ENCODE measurements at regions not wholly inside any gene's neighbourhood (a gene's known extent, or its start where the extent isn't known, plus 50 kb on each side); places are given as distances from the start of the nearest gene placed in this dataset.
A peak's percentile ranks its signal among the peaks of the same experiment; 100 is the strongest.

GRCh38 chr12:4141348-4142270 lies 132.0 kb upstream of the CCND2 start (continued):
- TF ChIP-seq ZNF687 (IDR thresholded peaks at IDR 0.05) (peak; percentile 48; the same call in 1 of the 2 replicates), RAD51 (IDR thresholded peaks at IDR 0.05) (no peak), TBL1XR1 (IDR thresholded peaks at IDR 0.05; ENCODE audit: low read depth, low read length) (no peak), HCFC1 (IDR thresholded peaks at IDR 0.05; ENCODE audit: low read length) (no peak), NR2C2 (IDR thresholded peaks at IDR 0.05; ENCODE audit: borderline replicate concordance, control insufficient read depth, insufficient read length, low read depth) (no peak), HSF1 (IDR thresholded peaks at IDR 0.05; ENCODE audit: low read depth, low read length) (no peak), TCF12 (IDR thresholded peaks at IDR 0.05; ENCODE audit: low read depth, low read length) (no peak), WRNIP1 (IDR thresholded peaks at IDR 0.05; ENCODE audit: borderline replicate concordance, low read depth, low read length) (no peak), PKNOX1 (IDR thresholded peaks at IDR 0.05) (peak; percentile 60; the same call in 1 of the 2 replicates), CHD1 (IDR thresholded peaks at IDR 0.05; ENCODE audit: low read depth, low read length) (no peak), ELK1 (IDR thresholded peaks at IDR 0.05; ENCODE audit: low read depth, low read length) (no peak), SMARCA5 (IDR thresholded peaks at IDR 0.05) (no peak), TAF1 (IDR thresholded peaks at IDR 0.05; ENCODE audit: borderline replicate concordance, low read depth, low read length) (no peak), HDAC6 (IDR thresholded peaks at IDR 0.05; ENCODE audit: unreplicated experiment) (no peak), STAT1 (conservative IDR thresholded peaks at IDR 0.05) (0 out of 2 replicates have a peak, but pooled peaks have one; percentile 2), SIX5 (IDR thresholded peaks at IDR 0.05; ENCODE audit: low read depth, low read length, severe bottlenecking) (no peak), ATF2 (IDR thresholded peaks at IDR 0.05; ENCODE audit: low read length) (no peak), POU2F2 (IDR thresholded peaks at IDR 0.05; ENCODE audit: borderline replicate concordance, low read depth, low read length) (peak; percentile 86; the same call in 1 of the 3 replicates), NFXL1 (IDR thresholded peaks at IDR 0.05; ENCODE audit: borderline replicate concordance) (no peak), SREBF2 (IDR thresholded peaks at IDR 0.05; ENCODE audit: low read length) (no peak)
